Loucy (cell line): ENCODE measurements at regions not wholly inside any gene's neighbourhood (a gene's known extent, or its start where the extent isn't known, plus 50 kb on each side); places are given as distances from the start of the nearest gene placed in this dataset.

Experiments used
- EZH2phosphoT487 ChIP-seq: fragments of 200-600 bp; IDR thresholded peaks from 2 replicates; pipeline ENCODE4 v1.6.1; 2018; ENCODE audit warnings: antibody characterized with exemption, mild to moderate bottlenecking, moderate library complexity, borderline replicate concordance
- TF ChIP-seq, protein P1 (sequence below): fragments of 200-600 bp; sonication (generic); conservative IDR thresholded peaks from 2 replicates; pipeline ENCODE4 v1.5.1; 2014; ENCODE audit warnings: mild to moderate bottlenecking, antibody characterized with exemption, low read length

DNA sequence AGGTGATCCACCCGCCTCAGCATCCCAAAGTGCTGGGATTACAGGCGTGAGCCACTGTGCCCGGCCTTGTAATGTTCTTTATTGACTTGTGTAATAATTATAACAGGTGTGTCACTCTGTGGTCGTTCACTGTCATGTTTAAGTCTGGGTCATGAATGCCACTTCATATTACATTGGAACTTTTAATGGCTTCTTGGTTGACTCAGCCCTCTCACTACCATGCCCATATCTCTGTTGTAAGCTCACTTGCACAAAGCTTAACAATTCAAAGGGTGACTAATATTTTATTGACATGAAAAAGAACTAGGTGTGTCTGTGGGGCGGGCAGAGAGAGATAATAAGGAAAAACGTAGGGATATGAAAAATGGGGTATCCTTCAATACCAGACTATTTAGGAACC is 639.7 kb upstream of the ACTRT1 start:
- TF ChIP-seq, protein P1, sequence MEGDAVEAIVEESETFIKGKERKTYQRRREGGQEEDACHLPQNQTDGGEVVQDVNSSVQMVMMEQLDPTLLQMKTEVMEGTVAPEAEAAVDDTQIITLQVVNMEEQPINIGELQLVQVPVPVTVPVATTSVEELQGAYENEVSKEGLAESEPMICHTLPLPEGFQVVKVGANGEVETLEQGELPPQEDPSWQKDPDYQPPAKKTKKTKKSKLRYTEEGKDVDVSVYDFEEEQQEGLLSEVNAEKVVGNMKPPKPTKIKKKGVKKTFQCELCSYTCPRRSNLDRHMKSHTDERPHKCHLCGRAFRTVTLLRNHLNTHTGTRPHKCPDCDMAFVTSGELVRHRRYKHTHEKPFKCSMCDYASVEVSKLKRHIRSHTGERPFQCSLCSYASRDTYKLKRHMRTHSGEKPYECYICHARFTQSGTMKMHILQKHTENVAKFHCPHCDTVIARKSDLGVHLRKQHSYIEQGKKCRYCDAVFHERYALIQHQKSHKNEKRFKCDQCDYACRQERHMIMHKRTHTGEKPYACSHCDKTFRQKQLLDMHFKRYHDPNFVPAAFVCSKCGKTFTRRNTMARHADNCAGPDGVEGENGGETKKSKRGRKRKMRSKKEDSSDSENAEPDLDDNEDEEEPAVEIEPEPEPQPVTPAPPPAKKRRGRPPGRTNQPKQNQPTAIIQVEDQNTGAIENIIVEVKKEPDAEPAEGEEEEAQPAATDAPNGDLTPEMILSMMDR: no peak
- no peak for TF ChIP-seq EZH2phosphoT487
